Prostate gland (tissue), 2 donors: ENCODE measurements at regions not wholly inside any gene's neighbourhood (a gene's known extent, or its start where the extent isn't known, plus 50 kb on each side); places are given as distances from the start of the nearest gene placed in this dataset.

Experiments used
- CTCF ChIP-seq, 4 experiments: fragments of 200-600 bp in 2 of 4; fragments of 450-650 bp in 2 of 4; sonication (generic) in 2 of 4; IDR thresholded peaks; 1 replicate in 3 of 4; 2 replicates in 1 of 4; pipeline ENCODE4 v1.5.1; 2016 to 2019; ENCODE audit warnings: antibody characterized with exemption in 4 of 4, mild to moderate bottlenecking in 2 of 4, moderate library complexity in 2 of 4
- POLR2A ChIP-seq: fragments of 450-650 bp; IDR thresholded peaks from one replicate; pipeline ENCODE4 v1.6.1; 2016; ENCODE audit warnings: antibody characterized with exemption, mild to moderate bottlenecking
- POLR2AphosphoS5 ChIP-seq: sonication (generic); formaldehyde crosslinking; IDR thresholded peaks from one replicate; pipeline ENCODE4 v1.6.1; 2017; ENCODE audit warnings: antibody characterized with exemption

- TF ChIP-seq CTCF (IDR thresholded peaks at IDR 0.05) = no peak
- TF ChIP-seq POLR2A = no peak
- TF ChIP-seq POLR2AphosphoS5 = no peak
Measured at GRCh38 chr2:61771904-61772845, 81.7 kb downstream of the FAM161A start.
